ENCODE measurements at regions not wholly inside any gene's neighbourhood (a gene's known extent, or its start where the extent isn't known, plus 50 kb on each side); places are given as distances from the start of the nearest gene placed in this dataset.
"Not testable (repeated sequence)": the region's sequence is repeated elsewhere in the genome, so short reads cannot be mapped to it uniquely, and the experiment has no call there.

DNA sequence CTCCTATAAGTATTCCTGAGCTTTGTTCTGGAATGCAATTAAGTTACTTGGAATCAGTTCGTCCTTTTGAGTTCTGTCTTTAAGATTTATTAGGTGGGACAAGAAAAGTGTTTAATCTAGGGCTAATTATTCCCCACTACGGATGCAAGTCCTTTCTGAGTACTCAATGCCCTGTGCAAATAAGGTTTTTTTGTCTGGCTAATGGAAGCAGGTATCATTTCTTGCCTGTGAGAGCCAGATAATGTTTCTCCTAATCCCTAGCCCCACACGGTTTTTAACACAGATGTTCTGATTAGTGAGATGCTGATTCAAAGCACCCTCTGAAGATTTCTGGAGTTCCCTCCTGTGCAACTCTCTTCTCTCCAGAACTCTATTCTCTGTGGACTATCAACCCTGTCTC is 296.6 kb upstream of the PRICKLE1 start:
- WGBS: 65% methylated on average over 3 of the region's 3 CpGs
- Histone ChIP-seq H3K9me3 (ENCODE audit: control insufficient read depth, low read length) (no peaks in the 10 kb centered on the region), H3K27me3 (ENCODE audit: control insufficient read depth, insufficient read depth) (no peaks in the 10 kb centered on the region), H3K4me3 (ENCODE audit: low read length) (no peak overlapping the region), H3K27ac (ENCODE audit: low read length) (no peak overlapping the region), H3K4me1 (ENCODE audit: control insufficient read depth, insufficient read depth, low read length) (no peaks in the 10 kb centered on the region)
- ATAC-seq (no peak), DNase-seq (no peak)
- intact Hi-C loops (cut with DNase I): no loop called here

DNA sequence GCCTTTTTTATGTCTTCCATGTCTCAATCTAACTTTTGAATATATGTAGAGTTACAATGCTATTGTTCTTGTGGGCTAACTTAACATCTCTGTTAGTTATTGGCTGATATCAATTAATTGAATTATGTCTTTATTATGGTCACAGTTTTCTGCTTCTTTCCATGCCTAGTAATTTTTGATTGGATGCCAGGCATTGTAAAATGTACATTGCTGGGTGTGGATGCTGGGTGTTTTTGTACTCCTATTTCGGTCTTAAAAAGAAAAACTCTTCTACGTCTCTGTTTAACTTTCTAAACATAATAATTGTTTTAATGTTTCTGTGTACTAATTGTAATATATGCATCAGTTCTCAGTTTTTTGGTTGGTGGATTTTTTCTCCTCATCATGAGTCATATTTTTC is 296.1 kb upstream of the PRICKLE1 start:
- no peak for DNase-seq
- WGBS: 95% methylated on average over 2 of the region's 2 CpGs
- Histone ChIP-seq H3K9me3 (ENCODE audit: control insufficient read depth, low read length) (no peaks in the 10 kb centered on the region), H3K27ac (ENCODE audit: low read length) (no peak overlapping the region), H3K4me3 (ENCODE audit: low read length) (no peak overlapping the region), H3K27me3 (ENCODE audit: control insufficient read depth, insufficient read depth) (no peaks in the 10 kb centered on the region), H3K4me1 (ENCODE audit: control insufficient read depth, insufficient read depth, low read length) (no peaks in the 10 kb centered on the region)
- no peak for ATAC-seq
- intact Hi-C loops (cut with DNase I): no loop called here

DNA sequence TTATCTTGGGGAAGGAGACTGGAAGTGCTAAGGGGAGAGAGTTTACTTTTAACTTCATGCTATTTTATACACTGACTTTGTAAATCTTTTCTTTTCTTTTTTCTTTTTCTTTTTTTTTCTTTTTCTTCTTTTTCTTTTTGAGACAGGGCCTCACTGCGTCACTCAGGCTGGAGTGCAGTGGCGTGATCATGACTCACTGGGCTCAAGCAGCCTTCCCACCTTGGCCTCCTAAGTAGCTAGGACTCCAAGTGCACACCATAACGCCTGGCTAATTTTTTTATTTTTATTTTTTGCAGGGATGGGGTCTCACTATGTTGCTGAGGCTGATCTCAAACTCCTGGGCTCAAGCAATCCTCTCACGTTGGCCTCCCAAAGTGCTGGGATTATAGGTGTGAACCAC is 294.6 kb upstream of the PRICKLE1 start:
- DNase-seq (no peak), ATAC-seq (no peak)
- intact Hi-C loops (cut with DNase I): no loop called here
- Histone ChIP-seq H3K4me1 (ENCODE audit: control insufficient read depth, insufficient read depth, low read length) (no peaks in the 10 kb centered on the region), H3K27ac (ENCODE audit: low read length) (no peak overlapping the region), H3K4me3 (ENCODE audit: low read length) (no peak overlapping the region), H3K9me3 (ENCODE audit: control insufficient read depth, low read length) (no peaks in the 10 kb centered on the region), H3K27me3 (ENCODE audit: control insufficient read depth, insufficient read depth) (no peaks in the 10 kb centered on the region)
- WGBS: 89% methylated on average over 4 of the region's 4 CpGs

DNA sequence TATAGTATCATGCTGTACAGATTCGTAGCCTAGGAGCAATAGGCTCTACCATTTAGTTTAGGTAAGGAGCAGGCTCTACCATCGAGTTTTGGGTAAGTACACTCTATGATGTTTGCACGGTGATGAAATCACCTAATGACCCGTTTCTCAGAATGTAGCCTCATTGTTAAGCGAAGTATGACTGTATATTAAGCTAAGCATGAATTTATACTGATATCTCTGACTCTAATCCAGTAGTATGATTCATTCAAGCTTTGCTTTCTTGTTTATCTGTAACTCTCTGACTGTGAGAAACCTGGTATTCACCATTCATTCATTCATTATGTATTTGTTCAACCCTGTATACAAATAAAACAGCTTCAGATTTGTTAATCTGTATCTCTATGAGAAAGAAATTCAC is 283.9 kb upstream of the PRICKLE1 start:
- intact Hi-C loops (cut with DNase I): no loop called here

DNA sequence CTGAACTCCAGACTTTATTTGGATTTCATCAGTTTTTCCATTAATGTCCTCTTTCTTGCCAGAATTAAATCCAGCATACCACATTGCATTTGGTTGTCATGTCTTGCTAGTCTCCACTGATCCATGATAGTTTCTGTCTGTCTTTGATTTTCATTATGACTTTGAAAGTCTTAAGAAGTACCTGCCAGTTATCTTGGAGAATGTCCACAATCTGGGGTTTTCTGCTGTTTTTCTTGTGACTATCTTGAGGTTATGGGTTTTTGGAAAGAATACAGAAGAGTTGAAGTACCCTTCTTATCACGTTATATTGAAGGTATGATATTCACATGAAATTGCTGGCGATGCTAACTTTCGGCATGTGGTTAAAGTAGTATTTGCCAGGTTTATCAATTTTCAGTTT is 282.3 kb upstream of the PRICKLE1 start:
- ATAC-seq (no peak), DNase-seq (no peak)
- Histone ChIP-seq H3K27me3 (ENCODE audit: control insufficient read depth, insufficient read depth) (no peaks in the 10 kb centered on the region), H3K4me1 (ENCODE audit: control insufficient read depth, insufficient read depth, low read length) (no peaks in the 10 kb centered on the region), H3K27ac (ENCODE audit: low read length) (no peak overlapping the region), H3K9me3 (ENCODE audit: control insufficient read depth, low read length) (no peaks in the 10 kb centered on the region), H3K4me3 (ENCODE audit: low read length) (no peak overlapping the region)
- 72% methylated on average over 3 of the region's 3 CpGs for WGBS
- intact Hi-C loops (cut with DNase I): no loop called here

More for the DNA sequence above, 283.9 kb upstream of the PRICKLE1 start:
- Histone ChIP-seq H3K27ac (ENCODE audit: low read length) (no peak overlapping the region), H3K27me3 (ENCODE audit: control insufficient read depth, insufficient read depth) (no peaks in the 10 kb centered on the region), H3K4me3 (ENCODE audit: low read length) (no peak overlapping the region), H3K9me3 (ENCODE audit: control insufficient read depth, low read length) (no peaks in the 10 kb centered on the region), H3K4me1 (ENCODE audit: control insufficient read depth, insufficient read depth, low read length) (no peaks in the 10 kb centered on the region)
- DNase-seq (no peak), ATAC-seq (no peak)
- 92% methylated on average over 5 of the region's 5 CpGs for WGBS

DNA sequence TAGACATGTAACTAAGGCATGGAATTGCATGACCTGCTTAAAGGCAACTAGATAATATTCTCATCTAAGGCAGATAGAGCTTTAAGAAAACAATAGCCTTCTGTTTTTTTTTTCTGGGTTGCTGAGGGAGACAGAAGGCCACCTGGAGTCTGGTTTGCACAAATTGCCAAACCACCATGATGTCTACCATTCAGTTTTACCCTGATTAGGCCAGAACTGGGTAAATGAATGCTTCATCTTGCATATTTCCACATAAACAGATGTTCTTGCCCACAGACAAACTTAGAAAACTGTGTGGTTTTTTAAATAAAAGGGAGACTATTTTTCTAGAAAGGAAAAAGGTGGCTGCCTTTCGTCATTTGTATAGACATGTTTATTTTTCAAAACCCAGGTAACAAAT is 278.7 kb upstream of the PRICKLE1 start:
- DNase-seq (no peak), ATAC-seq (no peak)
- H3K4me1 ChIP-seq (ENCODE audit: control insufficient read depth, insufficient read depth, low read length): no peaks in the 10 kb centered on the region
- H3K4me3 ChIP-seq (ENCODE audit: low read length): no peak overlapping the region
- no peak overlapping the region for H3K27ac ChIP-seq (ENCODE audit: low read length)
- 97% methylated on average over 1 of the region's 1 CpG for WGBS
- no peaks in the 10 kb centered on the region for H3K27me3 ChIP-seq (ENCODE audit: control insufficient read depth, insufficient read depth)
- H3K9me3 ChIP-seq (ENCODE audit: control insufficient read depth, low read length): no peaks in the 10 kb centered on the region
- intact Hi-C loops (cut with DNase I): no loop called here

DNA sequence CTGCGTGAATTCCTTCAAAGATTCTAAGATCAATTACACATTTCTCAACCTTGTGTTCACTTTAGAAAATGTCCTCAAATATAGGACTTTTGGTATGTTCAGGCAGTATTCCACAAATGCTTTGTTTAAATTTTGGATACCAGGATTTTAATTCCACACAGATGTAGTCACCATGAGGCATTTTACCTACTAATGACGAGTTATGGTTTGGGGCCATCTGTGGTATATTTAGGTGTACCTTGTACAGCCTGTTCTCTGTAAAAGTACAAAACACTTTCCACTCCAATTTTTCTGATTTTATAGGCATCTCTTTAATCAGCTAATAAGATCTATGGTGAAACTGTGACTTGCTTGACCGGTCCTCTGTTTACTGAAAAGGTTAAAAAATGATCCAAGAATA is 275.7 kb upstream of the PRICKLE1 start:
- ATAC-seq: no peak
- Histone ChIP-seq H3K4me3 (ENCODE audit: low read length) (no peak overlapping the region), H3K27me3 (ENCODE audit: control insufficient read depth, insufficient read depth) (no peaks in the 10 kb centered on the region), H3K4me1 (ENCODE audit: control insufficient read depth, insufficient read depth, low read length) (no peaks in the 10 kb centered on the region), H3K27ac (ENCODE audit: low read length) (no peak overlapping the region), H3K9me3 (ENCODE audit: control insufficient read depth, low read length) (no peaks in the 10 kb centered on the region)
- no peak for DNase-seq
- 97% methylated on average over 3 of the region's 3 CpGs for WGBS
- intact Hi-C loops (cut with DNase I): no loop called here

DNA sequence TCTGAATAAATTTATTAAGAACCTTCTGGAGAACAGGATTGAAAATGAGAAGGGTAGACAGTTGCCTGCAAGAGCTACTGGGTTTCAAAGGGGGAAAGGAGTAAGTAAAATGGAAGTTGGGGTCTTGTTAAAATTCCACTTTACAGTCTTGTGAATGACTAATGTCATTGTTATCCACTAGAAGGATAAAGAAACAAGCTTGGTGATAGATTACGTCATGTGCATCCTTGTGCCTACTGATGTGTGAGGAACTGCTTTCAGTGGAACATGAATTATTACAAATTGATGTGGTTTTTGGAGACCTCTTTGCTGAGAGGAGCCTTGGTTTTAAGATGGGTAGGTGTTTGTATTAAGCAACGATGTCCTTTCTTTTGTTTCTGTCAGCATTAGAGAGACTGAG is 272.5 kb upstream of the PRICKLE1 start:
- no peak for ATAC-seq
- DNase-seq: no peak
- intact Hi-C loops (cut with DNase I): no loop called here
- no peaks in the 10 kb centered on the region for H3K9me3 ChIP-seq (ENCODE audit: control insufficient read depth, low read length)
- no peaks in the 10 kb centered on the region for H3K4me1 ChIP-seq (ENCODE audit: control insufficient read depth, insufficient read depth, low read length)
- H3K4me3 ChIP-seq (ENCODE audit: low read length): no peak overlapping the region
- H3K27me3 ChIP-seq (ENCODE audit: control insufficient read depth, insufficient read depth): no peaks in the 10 kb centered on the region
- H3K27ac ChIP-seq (ENCODE audit: low read length): no peak overlapping the region
- 89% methylated on average over 2 of the region's 2 CpGs for WGBS

DNA sequence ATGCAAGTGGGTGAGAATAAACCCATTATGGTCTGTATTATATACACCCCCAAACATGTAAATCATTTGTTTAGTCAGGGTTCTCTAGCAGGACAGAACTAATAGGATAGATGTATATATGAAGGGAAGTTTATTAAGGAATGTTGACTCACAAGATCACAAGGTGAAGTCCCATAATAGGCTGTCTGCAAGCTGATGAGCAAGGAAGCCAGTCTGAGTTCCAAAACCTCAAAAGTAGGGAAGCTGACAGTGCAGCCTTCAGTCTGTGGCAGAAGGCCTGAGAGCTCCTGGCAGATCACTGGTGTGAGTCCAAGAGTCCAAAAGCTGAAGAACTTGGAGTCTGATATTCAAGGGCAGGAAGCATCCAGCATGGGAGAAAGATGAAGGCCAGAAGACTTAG is 270.8 kb upstream of the PRICKLE1 start:
- ATAC-seq; H3K4me1 ChIP-seq (ENCODE audit: control insufficient read depth, insufficient read depth, low read length); DNase-seq; H3K27ac ChIP-seq (ENCODE audit: low read length); H3K27me3 ChIP-seq (ENCODE audit: control insufficient read depth, insufficient read depth); intact Hi-C loops (cut with DNase I); H3K4me3 ChIP-seq (ENCODE audit: low read length); H3K9me3 ChIP-seq (ENCODE audit: control insufficient read depth, low read length): not testable (repeated sequence)

DNA sequence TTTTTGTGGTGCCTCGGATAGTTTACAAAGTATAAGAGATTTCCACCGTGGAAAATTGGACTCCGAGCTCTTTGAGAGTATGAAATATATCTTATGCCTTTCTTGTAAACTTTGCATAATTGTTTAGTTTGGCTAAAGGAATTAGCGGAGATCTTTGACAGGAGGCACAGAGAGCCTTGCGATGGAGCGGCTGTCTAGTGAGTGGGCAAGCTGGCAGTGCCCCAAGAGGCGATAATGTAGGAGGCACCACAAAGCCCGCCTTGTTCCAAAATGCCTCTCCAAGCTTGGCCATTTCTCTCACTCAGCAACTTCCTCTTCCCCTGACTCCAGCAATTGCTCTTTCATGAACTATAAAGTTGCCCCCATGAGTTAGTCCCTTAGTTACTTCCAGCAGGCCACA is 270.1 kb upstream of the PRICKLE1 start:
- Histone ChIP-seq H3K9me3 (ENCODE audit: control insufficient read depth, low read length) (no peaks in the 10 kb centered on the region), H3K4me1 (ENCODE audit: control insufficient read depth, insufficient read depth, low read length) (no peaks in the 10 kb centered on the region), H3K27me3 (ENCODE audit: control insufficient read depth, insufficient read depth) (no peaks in the 10 kb centered on the region), H3K4me3 (ENCODE audit: low read length) (no peak overlapping the region), H3K27ac (ENCODE audit: low read length) (no peak overlapping the region)
- 68% methylated on average over 8 of the region's 8 CpGs for WGBS
- intact Hi-C loops (cut with DNase I): no loop called here
- DNase-seq (peak; percentile 50 to 68 (median 57)), ATAC-seq (peak; percentile 13 to 55)

DNA sequence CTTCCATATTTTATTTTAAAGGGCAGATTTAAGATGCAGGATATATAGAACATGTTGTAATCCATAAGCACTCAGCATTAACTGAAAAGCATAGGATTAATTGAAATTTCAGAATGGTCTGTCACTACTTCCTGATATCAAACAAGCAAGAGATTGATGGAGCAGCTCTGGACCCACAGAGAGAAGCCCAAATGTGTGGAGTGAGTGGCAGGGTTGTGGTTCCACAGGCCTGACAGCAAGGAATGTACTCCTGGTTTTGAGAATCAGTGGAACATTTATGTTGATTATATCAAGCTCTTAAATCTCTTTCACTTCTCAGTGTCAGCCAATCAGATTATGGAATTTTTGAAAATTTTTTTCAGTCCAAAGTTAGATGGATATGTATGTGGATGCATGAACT is 267.6 kb upstream of the PRICKLE1 start:
- no peak for DNase-seq
- H3K4me1 ChIP-seq (ENCODE audit: control insufficient read depth, insufficient read depth, low read length): no peaks in the 10 kb centered on the region
- ATAC-seq: no peak
- H3K27ac ChIP-seq (ENCODE audit: low read length): no peak overlapping the region
- H3K9me3 ChIP-seq (ENCODE audit: control insufficient read depth, low read length): no peaks in the 10 kb centered on the region
- H3K4me3 ChIP-seq (ENCODE audit: low read length): no peak overlapping the region
- H3K27me3 ChIP-seq (ENCODE audit: control insufficient read depth, insufficient read depth): no peaks in the 10 kb centered on the region
- intact Hi-C loops (cut with DNase I): no loop called here

DNA sequence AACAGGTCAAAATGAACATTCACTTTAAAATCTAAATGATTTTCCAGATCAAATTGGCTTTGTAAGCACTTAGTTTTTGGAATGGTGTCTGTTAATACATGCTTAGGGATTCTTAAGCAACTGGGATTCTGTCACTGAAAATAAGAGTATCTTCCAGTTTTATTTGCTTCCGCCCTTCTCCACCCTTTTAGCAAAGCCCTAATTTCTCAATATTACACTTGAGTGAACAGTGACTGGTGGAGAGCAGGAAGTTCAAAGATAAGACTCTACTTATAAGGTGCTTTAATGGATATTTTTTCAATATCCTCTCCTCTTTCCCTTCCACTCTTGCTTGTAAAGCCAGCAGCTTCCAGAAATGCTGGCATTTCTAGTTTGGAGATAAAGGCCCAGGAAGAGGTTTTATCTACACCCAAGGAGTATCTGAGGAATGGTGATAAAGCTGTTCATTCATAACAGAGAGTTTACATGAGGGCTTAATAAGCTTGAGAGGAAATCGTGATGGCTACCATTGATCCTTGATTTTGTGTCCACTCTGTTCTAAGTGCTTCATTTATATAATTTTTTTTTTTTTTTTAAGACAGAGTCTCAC is 265.9 kb upstream of the PRICKLE1 start:
- no peak for ATAC-seq

More for the DNA sequence above, 265.9 kb upstream of the PRICKLE1 start:
- no peak for DNase-seq
- no peak overlapping the region for H3K4me3 ChIP-seq (ENCODE audit: low read length)
- no peak overlapping the region for H3K27ac ChIP-seq (ENCODE audit: low read length)
- intact Hi-C loops (cut with DNase I): no loop called here
- no peaks in the 10 kb centered on the region for H3K9me3 ChIP-seq (ENCODE audit: control insufficient read depth, low read length)
- H3K4me1 ChIP-seq (ENCODE audit: control insufficient read depth, insufficient read depth, low read length): no peaks in the 10 kb centered on the region
- WGBS: 63% methylated on average over 2 of the region's 2 CpGs
- H3K27me3 ChIP-seq (ENCODE audit: control insufficient read depth, insufficient read depth): no peaks in the 10 kb centered on the region
